Breast epithelium (tissue), 4 donors: ENCODE measurements at regions not wholly inside any gene's neighbourhood (a gene's known extent, or its start where the extent isn't known, plus 50 kb on each side); places are given as distances from the start of the nearest gene placed in this dataset.
"Not testable (repeated sequence)": the region's sequence is repeated elsewhere in the genome, so short reads cannot be mapped to it uniquely, and the experiment has no call there.

Source experiments
- DNase-seq, 2 donors: peaks; one replicate each; pipeline ENCODE4 v3.0.0-alpha.2; 2019; ENCODE audit warnings: low spot score in 2 of 2
- H3K27ac ChIP-seq, 2 donors: fragments of 200-600 bp; sonication (generic) in 1 of 2; one replicate each; pipeline ENCODE4 v1.5.1; 2016 to 2019; ENCODE audit warnings: mild to moderate bottlenecking in 1 of 2
- H3K27me3 ChIP-seq, 2 donors: fragments of 200-600 bp; sonication (generic) in 1 of 2; one replicate each; pipeline versions ENCODE4 v1.5.1 to v1.6.0; 2017 to 2019; ENCODE audit warnings: control low read depth in 1 of 2, mild to moderate bottlenecking in 1 of 2
- H3K36me3 ChIP-seq: fragments of 200-600 bp; one replicate; pipeline ENCODE4 v1.5.1; 2019
- H3K4me1 ChIP-seq, 2 donors: fragments of 200-600 bp; sonication (generic); one replicate each; pipeline ENCODE4 v1.5.1; 2016 to 2019; ENCODE audit warnings: control low read depth in 1 of 2
- H3K4me3 ChIP-seq, 3 donors: fragments of 200-600 bp; sonication (generic); 1 replicate in 2 of 3; 2 replicates in 1 of 3; pipeline ENCODE4 v1.5.1; 2016 to 2019; ENCODE audit warnings: mild to moderate bottlenecking in 3 of 3, moderate library complexity in 2 of 3
- H3K9me3 ChIP-seq, 2 donors: fragments of 200-600 bp; sonication (generic) in 1 of 2; one replicate each; pipeline ENCODE4 v1.5.1; 2016 to 2019; ENCODE audit warnings: control low read depth in 1 of 2
- POLR2A ChIP-seq: fragments of 450-650 bp; IDR thresholded peaks from one replicate; pipeline ENCODE4 v1.6.1; 2016; ENCODE audit warnings: antibody characterized with exemption, mild to moderate bottlenecking, moderate library complexity
- POLR2AphosphoS5 ChIP-seq, 3 donors: sonication (generic); formaldehyde crosslinking; IDR thresholded peaks; one replicate each; pipeline ENCODE4 v1.6.1; 2017; ENCODE audit warnings: antibody characterized with exemption in 3 of 3
- intact Hi-C: fragments of 100-400 bp; cut with DNase I; formaldehyde crosslinking; loops from one replicate; pipeline ENCODE4 v1.15.1; 2023; ENCODE audit warnings: low total_unique reads
- TF ChIP-seq, protein P1 (sequence below), 3 donors: fragments of 450-650 bp; IDR thresholded peaks; one replicate each; pipeline ENCODE4 v1.5.1; 2016 to 2017; ENCODE audit warnings: antibody characterized with exemption in 3 of 3, mild to moderate bottlenecking in 3 of 3, moderate library complexity in 3 of 3

DNA sequence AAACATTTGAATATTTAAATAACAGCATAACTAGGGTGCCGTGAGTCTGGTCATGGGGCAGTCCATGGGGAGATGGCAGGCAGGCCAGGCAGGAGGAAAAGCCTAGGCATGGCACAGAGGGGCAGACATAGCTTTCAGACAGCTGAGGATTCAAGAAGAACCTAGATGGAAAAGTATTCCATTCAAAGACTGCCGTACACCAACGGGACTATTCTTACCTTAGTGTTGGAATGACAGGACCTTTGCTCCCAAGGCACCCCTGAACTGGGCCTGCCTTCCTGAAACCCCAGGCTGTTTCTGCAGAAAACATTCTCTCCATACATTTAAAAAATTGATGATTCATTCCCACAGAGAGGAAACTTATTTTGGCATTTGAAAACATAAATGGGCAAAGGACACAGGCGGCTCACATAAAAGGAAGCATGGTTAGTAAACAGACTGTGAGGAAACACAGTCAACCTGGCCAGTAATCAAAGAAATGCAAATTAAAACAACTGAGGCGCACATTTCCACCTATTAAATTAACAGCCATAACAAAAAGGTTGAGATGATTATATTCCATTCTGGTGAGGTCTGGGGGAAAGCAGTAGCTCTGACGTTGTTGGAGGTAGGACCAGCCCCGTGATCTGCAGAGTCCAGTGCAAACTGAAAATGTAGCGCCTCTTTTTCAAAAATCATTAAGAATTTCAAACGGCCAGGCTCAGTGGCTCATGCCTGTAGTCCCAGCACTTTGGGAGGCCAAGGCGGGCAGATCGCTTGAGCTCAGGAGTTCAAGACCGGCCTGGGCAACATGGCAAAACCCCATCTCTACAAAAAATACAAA lies 71.3 kb upstream of the SMAD3 start:
- intact Hi-C loops, result no loop called here

DNA sequence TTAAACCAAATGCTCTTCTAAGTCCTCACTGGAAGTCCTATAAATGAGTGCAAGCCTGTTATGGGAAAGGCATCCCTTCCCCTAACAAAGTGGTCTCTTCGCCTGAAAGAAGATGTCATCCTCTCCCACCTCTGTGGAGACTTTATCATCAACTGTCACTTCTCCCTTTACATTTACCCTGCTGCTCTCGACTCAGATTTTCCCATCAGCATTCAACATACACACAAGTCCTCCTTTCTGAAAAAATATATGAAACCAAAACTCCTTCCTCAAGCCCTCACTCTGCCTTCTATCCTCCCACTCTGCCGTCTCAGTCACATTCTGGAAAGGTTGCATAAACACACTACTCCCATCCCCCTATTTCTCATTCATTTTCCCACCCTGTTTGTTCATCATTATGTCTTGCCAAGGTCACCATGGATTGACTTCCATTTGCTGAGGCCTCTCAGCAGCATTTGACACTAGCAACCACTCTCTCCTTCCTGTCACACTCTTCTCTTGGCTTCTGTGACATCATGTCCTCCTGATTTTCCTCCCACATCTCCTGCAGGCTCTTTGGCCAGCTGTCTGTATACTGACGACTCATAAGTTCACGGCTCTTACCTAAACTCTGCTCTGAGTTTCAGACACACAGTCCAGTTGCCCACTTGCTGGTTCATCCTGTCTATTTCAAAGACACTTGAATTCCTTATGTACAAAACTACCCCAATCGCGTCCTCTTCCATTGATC lies 70.3 kb upstream of the SMAD3 start:
- Histone ChIP-seq H3K27ac (no peak overlapping the region), H3K4me1 (no peaks in the 10 kb centered on the region), H3K9me3 (no peaks in the 10 kb centered on the region), H3K36me3 (no peaks in the 10 kb centered on the region), H3K27me3 (no peaks in the 10 kb centered on the region), H3K4me3 (no peak overlapping the region)
- no peak for DNase-seq
- no peak for TF ChIP-seq POLR2AphosphoS5 (IDR thresholded peaks at IDR 0.05)
- TF ChIP-seq, protein P1, sequence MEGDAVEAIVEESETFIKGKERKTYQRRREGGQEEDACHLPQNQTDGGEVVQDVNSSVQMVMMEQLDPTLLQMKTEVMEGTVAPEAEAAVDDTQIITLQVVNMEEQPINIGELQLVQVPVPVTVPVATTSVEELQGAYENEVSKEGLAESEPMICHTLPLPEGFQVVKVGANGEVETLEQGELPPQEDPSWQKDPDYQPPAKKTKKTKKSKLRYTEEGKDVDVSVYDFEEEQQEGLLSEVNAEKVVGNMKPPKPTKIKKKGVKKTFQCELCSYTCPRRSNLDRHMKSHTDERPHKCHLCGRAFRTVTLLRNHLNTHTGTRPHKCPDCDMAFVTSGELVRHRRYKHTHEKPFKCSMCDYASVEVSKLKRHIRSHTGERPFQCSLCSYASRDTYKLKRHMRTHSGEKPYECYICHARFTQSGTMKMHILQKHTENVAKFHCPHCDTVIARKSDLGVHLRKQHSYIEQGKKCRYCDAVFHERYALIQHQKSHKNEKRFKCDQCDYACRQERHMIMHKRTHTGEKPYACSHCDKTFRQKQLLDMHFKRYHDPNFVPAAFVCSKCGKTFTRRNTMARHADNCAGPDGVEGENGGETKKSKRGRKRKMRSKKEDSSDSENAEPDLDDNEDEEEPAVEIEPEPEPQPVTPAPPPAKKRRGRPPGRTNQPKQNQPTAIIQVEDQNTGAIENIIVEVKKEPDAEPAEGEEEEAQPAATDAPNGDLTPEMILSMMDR (IDR thresholded peaks at IDR 0.05), result no peak
- TF ChIP-seq POLR2A, result no peak
- intact Hi-C loops, result no loop called here

More for the DNA sequence above, 71.3 kb upstream of the SMAD3 start:
- no peak overlapping the region for H3K27ac ChIP-seq
- TF ChIP-seq POLR2A, result no peak
- TF ChIP-seq, protein P1 (IDR thresholded peaks at IDR 0.05), result no peak
- TF ChIP-seq POLR2AphosphoS5 (IDR thresholded peaks at IDR 0.05), result no peak
- DNase-seq, result no peak
- H3K4me1 ChIP-seq, result no peaks in the 10 kb centered on the region
- no peaks in the 10 kb centered on the region for H3K27me3 ChIP-seq
- H3K4me3 ChIP-seq, result no peak overlapping the region
- H3K36me3 ChIP-seq, result no peaks in the 10 kb centered on the region
- no peaks in the 10 kb centered on the region for H3K9me3 ChIP-seq

DNA sequence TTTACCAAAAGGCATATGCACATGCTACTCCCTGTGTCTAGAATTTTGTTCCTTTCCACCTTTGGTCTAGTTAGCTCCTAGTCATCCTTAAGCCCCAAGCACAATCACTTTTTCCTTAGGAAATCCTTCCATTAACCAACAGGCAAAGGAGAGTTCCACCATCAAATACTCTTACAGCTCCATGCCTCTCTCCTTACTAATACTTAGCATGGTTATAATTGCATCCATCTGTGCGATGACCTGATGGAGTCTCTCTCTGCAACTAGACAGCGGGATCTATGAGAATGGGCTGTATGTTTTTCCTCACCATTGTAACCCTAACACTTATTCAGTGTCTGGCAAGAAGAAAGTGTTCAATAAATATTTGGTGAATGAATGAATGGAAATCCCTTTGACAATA lies 69.3 kb upstream of the SMAD3 start:
- intact Hi-C loops, result no loop called here
- Histone ChIP-seq H3K4me1 (no peaks in the 10 kb centered on the region), H3K27me3 (no peaks in the 10 kb centered on the region), H3K27ac (no peak overlapping the region), H3K4me3 (no peak overlapping the region), H3K9me3 (no peaks in the 10 kb centered on the region), H3K36me3 (no peaks in the 10 kb centered on the region)
- DNase-seq, result no peak
- no peak for TF ChIP-seq POLR2AphosphoS5 (IDR thresholded peaks at IDR 0.05)
- no peak for TF ChIP-seq POLR2A
- TF ChIP-seq, protein P1 (IDR thresholded peaks at IDR 0.05), result no peak

DNA sequence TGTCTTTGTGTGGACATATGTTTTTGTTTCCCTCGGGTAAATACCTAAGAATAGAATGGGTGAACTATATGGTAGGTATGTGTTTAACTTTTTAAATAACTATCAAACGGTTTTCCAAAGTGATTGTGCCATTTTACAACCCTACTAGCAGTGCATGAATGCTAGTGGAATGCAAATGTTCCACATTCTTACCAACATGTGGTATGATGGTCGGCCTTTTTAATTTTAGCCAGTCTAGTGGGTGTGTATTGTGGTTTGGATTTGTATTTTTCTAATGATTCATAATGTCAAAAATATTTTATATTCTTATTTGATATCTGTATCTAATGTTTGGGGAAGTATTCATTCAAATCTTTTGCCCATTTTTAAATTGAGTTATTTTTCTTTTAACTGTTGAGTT lies 68.2 kb upstream of the SMAD3 start:
- no peak for DNase-seq
- Histone ChIP-seq H3K36me3 (no peaks in the 10 kb centered on the region), H3K9me3 (no peaks in the 10 kb centered on the region), H3K4me1 (no peaks in the 10 kb centered on the region), H3K4me3 (no peak overlapping the region), H3K27me3 (no peaks in the 10 kb centered on the region), H3K27ac (no peak overlapping the region)
- TF ChIP-seq, protein P1 (IDR thresholded peaks at IDR 0.05), result no peak
- TF ChIP-seq POLR2AphosphoS5 (IDR thresholded peaks at IDR 0.05) (no peak), POLR2A (no peak)
- intact Hi-C loops, result no loop called here

DNA sequence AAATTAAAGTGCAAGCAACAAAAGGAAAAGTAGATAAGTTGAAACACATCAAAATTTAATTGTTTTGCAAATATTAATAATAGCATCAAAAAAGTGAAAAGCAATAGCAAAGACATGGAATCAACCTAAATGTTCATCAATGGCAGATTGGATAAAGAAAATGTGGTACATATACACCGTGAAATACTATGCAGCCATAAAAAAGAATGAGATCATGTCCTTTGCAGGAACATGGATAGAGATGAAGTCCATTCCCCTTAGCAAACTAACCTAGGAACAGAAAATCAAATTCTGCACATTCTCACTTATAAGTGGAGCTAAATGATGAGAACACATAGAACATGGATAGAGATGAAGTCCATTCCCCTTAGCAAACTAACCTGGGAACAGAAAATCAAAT lies 67.2 kb upstream of the SMAD3 start:
- H3K27ac ChIP-seq, H3K27me3 ChIP-seq, H3K4me3 ChIP-seq, DNase-seq, H3K9me3 ChIP-seq, intact Hi-C loops, H3K4me1 ChIP-seq, H3K36me3 ChIP-seq: not testable (repeated sequence)
